ENCODE measurements at regions not wholly inside any gene's neighbourhood (a gene's known extent, or its start where the extent isn't known, plus 50 kb on each side); places are given as distances from the start of the nearest gene placed in this dataset.
"Not testable (repeated sequence)": the region's sequence is repeated elsewhere in the genome, so short reads cannot be mapped to it uniquely, and the experiment has no call there.

- intact Hi-C loops (cut with micrococcal nuclease); DNase-seq (ENCODE audit: low spot score); H3K27me3 Mint-ChIP-seq (ENCODE audit: low read depth); H3K4me3 Mint-ChIP-seq (ENCODE audit: low read depth); H3K36me3 Mint-ChIP-seq (ENCODE audit: low read depth); H3K27ac Mint-ChIP-seq; H3K4me1 Mint-ChIP-seq (ENCODE audit: low read depth); H3K9me3 Mint-ChIP-seq: not testable (repeated sequence)
These were observed 159.9 kb upstream of the NBPF19 start for GRCh38 chr1:149314921-149315320.

GRCh38 chr1:149320971-149321731 lies 153.7 kb upstream of the NBPF19 start:
- H3K4me3 Mint-ChIP-seq (ENCODE audit: low read depth); H3K36me3 Mint-ChIP-seq (ENCODE audit: low read depth); intact Hi-C loops (cut with micrococcal nuclease); H3K9me3 Mint-ChIP-seq; H3K4me1 Mint-ChIP-seq (ENCODE audit: low read depth); DNase-seq (ENCODE audit: low spot score); H3K27ac Mint-ChIP-seq; H3K27me3 Mint-ChIP-seq (ENCODE audit: low read depth): not testable (repeated sequence)

DNA sequence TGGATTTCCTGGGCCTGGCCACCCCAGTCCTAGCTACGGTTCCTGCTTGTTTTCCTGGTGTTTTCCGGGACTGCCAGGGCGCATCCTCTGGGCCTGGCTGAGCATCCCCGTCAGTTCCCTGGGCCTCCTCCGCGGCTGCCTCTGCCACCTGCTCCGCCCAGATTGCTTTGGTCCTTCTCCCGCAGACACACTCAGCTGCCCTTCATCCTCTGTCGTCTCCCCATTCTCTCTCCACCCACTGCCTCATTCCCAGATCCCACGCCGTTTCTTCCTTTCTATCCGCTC lies 153.2 kb upstream of the NBPF19 start:
- H3K27ac Mint-ChIP-seq; H3K27me3 Mint-ChIP-seq (ENCODE audit: low read depth); H3K4me1 Mint-ChIP-seq (ENCODE audit: low read depth); DNase-seq (ENCODE audit: low spot score); H3K4me3 Mint-ChIP-seq (ENCODE audit: low read depth); H3K36me3 Mint-ChIP-seq (ENCODE audit: low read depth); H3K9me3 Mint-ChIP-seq; intact Hi-C loops (cut with micrococcal nuclease): not testable (repeated sequence)

DNA sequence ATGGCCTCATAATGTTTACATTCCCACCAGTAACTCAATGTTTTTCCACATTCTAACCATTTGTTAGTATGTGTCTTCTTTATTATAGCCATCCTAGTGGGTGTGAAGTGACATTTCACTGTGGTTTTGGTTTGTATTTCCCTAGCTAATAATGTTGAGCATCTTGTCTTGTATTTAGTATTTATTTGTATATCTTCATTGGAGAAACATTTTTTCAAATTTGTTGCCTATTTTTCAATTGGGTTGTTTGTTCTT lies 144.8 kb upstream of the NBPF19 start:
- H3K4me1 Mint-ChIP-seq (ENCODE audit: low read depth); H3K9me3 Mint-ChIP-seq; H3K27me3 Mint-ChIP-seq (ENCODE audit: low read depth); DNase-seq (ENCODE audit: low spot score); H3K27ac Mint-ChIP-seq; intact Hi-C loops (cut with micrococcal nuclease); H3K4me3 Mint-ChIP-seq (ENCODE audit: low read depth); H3K36me3 Mint-ChIP-seq (ENCODE audit: low read depth): not testable (repeated sequence)

DNA sequence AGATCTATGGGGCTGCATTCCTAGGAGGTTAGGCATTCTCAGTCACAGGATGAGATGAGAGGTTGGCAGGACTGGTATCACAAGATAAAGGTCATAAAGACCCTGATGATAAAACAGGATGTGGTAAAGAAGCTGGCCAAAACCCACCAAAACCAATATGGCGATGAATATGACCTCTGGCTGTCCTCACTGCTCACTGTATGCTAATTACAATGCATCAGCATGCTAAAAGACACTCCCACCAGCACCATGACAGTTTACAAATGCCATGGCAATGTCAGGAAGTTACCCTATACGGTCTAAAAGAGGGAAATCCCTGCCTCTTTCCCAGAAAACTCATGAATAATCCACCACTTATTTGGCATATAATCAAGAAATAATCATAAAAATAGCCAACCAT lies 138.8 kb upstream of the NBPF19 start:
- H3K4me3 Mint-ChIP-seq (ENCODE audit: low read depth); H3K27me3 Mint-ChIP-seq (ENCODE audit: low read depth); intact Hi-C loops (cut with micrococcal nuclease): not testable (repeated sequence)

DNA sequence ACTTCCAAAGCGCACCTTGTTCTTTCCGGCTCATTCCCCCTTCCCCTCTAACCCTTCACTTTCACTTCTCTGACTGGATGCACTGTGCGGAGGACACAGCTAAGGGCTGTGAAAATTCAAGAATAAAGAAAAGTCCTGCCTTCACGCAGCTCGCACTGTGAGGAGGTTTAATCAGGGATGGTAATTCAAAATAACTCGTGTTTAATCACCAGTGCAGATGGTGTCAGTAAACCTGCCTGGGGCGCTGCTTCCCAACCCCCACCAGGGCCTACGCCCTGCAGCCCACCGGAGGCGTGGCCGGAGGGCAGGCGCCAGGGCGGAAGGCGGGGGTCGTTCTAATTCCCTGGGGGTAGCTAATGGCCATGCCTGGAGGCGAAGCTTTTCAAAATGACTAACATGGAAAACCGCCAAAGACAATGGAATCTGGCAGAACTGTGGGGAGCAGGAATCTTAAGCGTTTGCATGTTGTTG lies 136.6 kb upstream of the NBPF19 start:
- DNase-seq (ENCODE audit: low spot score); H3K36me3 Mint-ChIP-seq (ENCODE audit: low read depth); H3K9me3 Mint-ChIP-seq; H3K4me1 Mint-ChIP-seq (ENCODE audit: low read depth); H3K4me3 Mint-ChIP-seq (ENCODE audit: low read depth); H3K27ac Mint-ChIP-seq; H3K27me3 Mint-ChIP-seq (ENCODE audit: low read depth); intact Hi-C loops (cut with micrococcal nuclease): not testable (repeated sequence)

More for the DNA sequence above, 138.8 kb upstream of the NBPF19 start:
- not testable (repeated sequence) for H3K36me3 Mint-ChIP-seq (ENCODE audit: low read depth); DNase-seq (ENCODE audit: low spot score); H3K27ac Mint-ChIP-seq; H3K4me1 Mint-ChIP-seq (ENCODE audit: low read depth); H3K9me3 Mint-ChIP-seq

DNA sequence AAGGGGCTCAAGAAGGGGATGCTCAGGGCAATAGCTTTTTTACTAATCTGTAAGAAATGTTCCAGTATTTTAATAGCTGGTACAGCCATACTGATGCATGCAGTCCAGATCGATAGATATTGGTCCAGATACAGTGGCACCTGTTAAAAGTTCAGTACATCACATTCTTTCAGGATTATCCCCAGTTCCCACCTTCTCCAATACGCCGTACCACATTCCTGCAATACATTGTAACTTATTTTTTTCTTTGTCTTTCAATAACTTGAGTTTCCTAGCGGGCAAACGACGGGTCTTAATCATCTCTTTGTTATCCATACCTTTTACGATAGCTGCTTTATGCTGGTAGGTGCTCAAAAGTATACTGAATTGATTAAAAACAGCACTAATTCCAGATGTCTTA lies 136.1 kb upstream of the NBPF19 start:
- not testable (repeated sequence) for H3K4me1 Mint-ChIP-seq (ENCODE audit: low read depth); H3K36me3 Mint-ChIP-seq (ENCODE audit: low read depth)

DNA sequence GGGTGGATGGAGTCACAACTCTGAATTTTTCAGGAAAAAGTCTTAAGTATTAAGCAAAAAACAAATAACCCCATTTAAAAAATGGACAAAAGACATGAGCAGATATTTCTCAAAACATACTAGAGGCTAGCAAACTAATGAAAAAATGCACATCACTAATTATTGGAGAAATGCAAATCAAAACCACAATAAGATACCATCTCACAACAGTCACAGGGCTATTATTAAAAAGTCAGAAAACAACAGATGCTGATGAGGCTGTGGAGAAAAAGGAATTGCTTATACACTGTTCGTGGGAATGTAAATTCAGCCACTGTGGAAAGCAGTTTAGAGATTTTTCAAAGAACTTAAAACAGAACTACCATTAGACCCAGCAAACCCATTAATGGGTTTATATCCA lies 125.4 kb upstream of the NBPF19 start:
- H3K27me3 Mint-ChIP-seq (ENCODE audit: low read depth); H3K36me3 Mint-ChIP-seq (ENCODE audit: low read depth); H3K9me3 Mint-ChIP-seq; H3K27ac Mint-ChIP-seq; DNase-seq (ENCODE audit: low spot score); H3K4me3 Mint-ChIP-seq (ENCODE audit: low read depth); H3K4me1 Mint-ChIP-seq (ENCODE audit: low read depth); intact Hi-C loops (cut with micrococcal nuclease): not testable (repeated sequence)

More for the DNA sequence above, 136.1 kb upstream of the NBPF19 start:
- H3K27ac Mint-ChIP-seq; intact Hi-C loops (cut with micrococcal nuclease); DNase-seq (ENCODE audit: low spot score); H3K9me3 Mint-ChIP-seq; H3K4me3 Mint-ChIP-seq (ENCODE audit: low read depth); H3K27me3 Mint-ChIP-seq (ENCODE audit: low read depth): not testable (repeated sequence)

GRCh38 chr1:149352205-149352604 lies 122.6 kb upstream of the NBPF19 start:
- H3K27ac Mint-ChIP-seq; intact Hi-C loops (cut with micrococcal nuclease); H3K4me3 Mint-ChIP-seq (ENCODE audit: low read depth); H3K27me3 Mint-ChIP-seq (ENCODE audit: low read depth); H3K4me1 Mint-ChIP-seq (ENCODE audit: low read depth); DNase-seq (ENCODE audit: low spot score); H3K36me3 Mint-ChIP-seq (ENCODE audit: low read depth); H3K9me3 Mint-ChIP-seq: not testable (repeated sequence)

DNA sequence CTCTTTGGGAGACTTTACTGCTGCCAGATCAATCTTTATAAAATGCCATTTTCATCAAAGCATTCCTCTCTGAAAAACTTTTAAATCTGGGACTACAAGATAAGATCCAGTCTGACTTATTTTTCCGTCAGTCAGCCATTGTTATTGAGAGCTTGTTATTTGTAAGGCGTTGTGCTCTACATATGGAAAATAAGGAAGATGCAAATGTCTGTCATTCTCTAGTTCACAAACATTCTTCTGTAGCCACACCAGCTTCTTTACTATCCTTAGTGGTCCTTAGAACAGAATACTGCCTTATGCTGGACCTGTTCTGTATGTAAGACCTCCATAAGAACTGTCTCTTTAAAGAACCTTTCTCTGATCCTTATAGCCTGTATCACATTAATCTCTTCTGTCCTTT lies 120.3 kb upstream of the NBPF19 start:
- H3K36me3 Mint-ChIP-seq (ENCODE audit: low read depth); H3K9me3 Mint-ChIP-seq; H3K4me1 Mint-ChIP-seq (ENCODE audit: low read depth); H3K4me3 Mint-ChIP-seq (ENCODE audit: low read depth); intact Hi-C loops (cut with micrococcal nuclease); H3K27ac Mint-ChIP-seq; H3K27me3 Mint-ChIP-seq (ENCODE audit: low read depth); DNase-seq (ENCODE audit: low spot score): not testable (repeated sequence)

DNA sequence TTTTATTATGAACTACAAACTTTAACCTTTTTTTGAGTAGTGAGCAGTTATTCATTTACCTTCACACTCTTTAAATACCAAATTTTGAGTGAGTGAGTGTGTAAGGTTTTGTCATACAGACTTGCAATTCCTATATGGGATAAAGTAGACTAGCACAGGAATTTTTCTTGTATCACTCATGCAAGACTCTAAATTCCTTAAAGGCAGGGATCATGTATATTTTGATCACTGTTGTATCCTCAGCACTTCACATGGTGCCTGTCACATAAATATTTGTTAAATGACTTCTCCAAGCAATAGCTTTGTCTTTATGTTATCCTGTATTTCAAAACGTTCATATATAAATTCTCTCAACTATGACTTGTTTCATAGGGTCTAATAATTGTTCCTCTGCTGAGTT lies 119.1 kb upstream of the NBPF19 start:
- H3K36me3 Mint-ChIP-seq (ENCODE audit: low read depth); H3K9me3 Mint-ChIP-seq; H3K4me3 Mint-ChIP-seq (ENCODE audit: low read depth); H3K27ac Mint-ChIP-seq; H3K27me3 Mint-ChIP-seq (ENCODE audit: low read depth); DNase-seq (ENCODE audit: low spot score); H3K4me1 Mint-ChIP-seq (ENCODE audit: low read depth); intact Hi-C loops (cut with micrococcal nuclease): not testable (repeated sequence)

- H3K27ac Mint-ChIP-seq; intact Hi-C loops (cut with micrococcal nuclease); H3K36me3 Mint-ChIP-seq (ENCODE audit: low read depth); H3K27me3 Mint-ChIP-seq (ENCODE audit: low read depth); H3K4me1 Mint-ChIP-seq (ENCODE audit: low read depth); H3K9me3 Mint-ChIP-seq; H3K4me3 Mint-ChIP-seq (ENCODE audit: low read depth); DNase-seq (ENCODE audit: low spot score): not testable (repeated sequence)
These were observed 118.7 kb upstream of the NBPF19 start for GRCh38 chr1:149356152-149356551.

DNA sequence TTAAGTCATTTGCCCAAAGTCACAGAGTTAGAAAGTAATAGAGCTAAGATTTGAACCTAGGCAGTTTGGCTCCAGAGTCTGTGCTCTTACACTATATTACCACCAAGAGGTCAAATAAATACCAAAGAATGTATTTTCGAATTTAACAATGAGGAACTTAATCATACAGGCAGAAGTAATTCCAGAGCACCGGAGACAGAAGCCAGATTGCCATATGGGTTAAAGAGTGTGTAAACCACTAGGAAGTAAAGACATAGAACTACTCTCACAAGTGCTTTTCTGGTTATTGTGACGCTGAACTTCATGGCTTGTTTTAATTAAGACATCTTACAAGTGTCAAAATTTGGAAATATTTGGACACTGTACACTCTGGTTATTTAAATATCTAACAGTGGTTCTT lies 114.5 kb upstream of the NBPF19 start:
- H3K27ac Mint-ChIP-seq; H3K9me3 Mint-ChIP-seq; H3K4me3 Mint-ChIP-seq (ENCODE audit: low read depth); H3K4me1 Mint-ChIP-seq (ENCODE audit: low read depth); H3K27me3 Mint-ChIP-seq (ENCODE audit: low read depth); intact Hi-C loops (cut with micrococcal nuclease); H3K36me3 Mint-ChIP-seq (ENCODE audit: low read depth); DNase-seq (ENCODE audit: low spot score): not testable (repeated sequence)

GRCh38 chr1:149361310-149361709 lies 113.5 kb upstream of the NBPF19 start:
- H3K9me3 Mint-ChIP-seq; H3K4me3 Mint-ChIP-seq (ENCODE audit: low read depth); H3K4me1 Mint-ChIP-seq (ENCODE audit: low read depth); H3K36me3 Mint-ChIP-seq (ENCODE audit: low read depth); H3K27ac Mint-ChIP-seq; H3K27me3 Mint-ChIP-seq (ENCODE audit: low read depth); DNase-seq (ENCODE audit: low spot score); intact Hi-C loops (cut with micrococcal nuclease): not testable (repeated sequence)

Data from activated T-helper 2 cell treated with anti-CD3 and anti-CD28 coated beads, Interferon-gamma antibody, Interleukin-2, Interleukin-4, amounts not matched to agents 10 μg/mL and 5 μg/mL and 100 μg/mL, durations not matched to agents 14 hours and 24 hours and 36 hours (primary cell).